SK-N-SH (cell line): ENCODE measurements at regions not wholly inside any gene's neighbourhood (a gene's known extent, or its start where the extent isn't known, plus 50 kb on each side); places are given as distances from the start of the nearest gene placed in this dataset.

Experiments used
- CTCF ChIA-PET: fragments of 300-600, 350-600 bp; formaldehyde crosslinking; extraction: SDS; loops from one replicate; lab custom pipeline; 2021; lab: Yijun Ruan, JAX
- POLR2A ChIA-PET: fragments of 350-600 bp; sonication (Branson Sonifier 250); formaldehyde crosslinking; extraction: SDS; loops from one replicate; lab custom pipeline; 2020; ENCODE audit warnings: antibody characterized with exemption, inconsistent platforms; lab: Yijun Ruan, JAX
- DNase-seq: peaks from one replicate; pipeline ENCODE4 v3.0.0; 2012
- H2AFZ ChIP-seq: fragments of 200-600 bp; sonication (generic); 2 replicates; pipeline ENCODE4 v1.8.1; 2016; ENCODE audit warnings: antibody characterized with exemption, mild to moderate bottlenecking, low read depth
- H3F3A ChIP-seq: fragments of 200-600 bp; sonication (generic); replicated peaks from 2 replicates; pipeline ENCODE3; 2016; ENCODE audit warnings: antibody characterized with exemption, mild to moderate bottlenecking; ENCODE audit not compliant: insufficient read depth
- H3K27ac ChIP-seq, 2 experiments: fragments of 200-500 bp in 1 of 2; fragments of 200-600 bp in 1 of 2; sonication (Bioruptor generic) in 1 of 2; sonication (generic), shearing (Covaris generic) in 1 of 2; 2 replicates each; pipeline versions ENCODE4 v1.5.1 to v1.6.1; 2014 to 2016; ENCODE audit warnings: low read depth in 2 of 2, inconsistent platforms in 1 of 2, low read length in 1 of 2, mild to moderate bottlenecking in 1 of 2, mixed read lengths in 1 of 2
- H3K27me3 ChIP-seq: fragments of 200-600 bp; sonication (generic), shearing (Covaris generic); 2 replicates; pipeline ENCODE4 v1.6.1; 2016; ENCODE audit warnings: mixed run types; ENCODE audit not compliant: insufficient read depth
- H3K36me3 ChIP-seq, 2 experiments: fragments of 200-500 bp in 1 of 2; fragments of 200-600 bp in 1 of 2; sonication (Bioruptor generic) in 1 of 2; sonication (generic) in 1 of 2; replicated peaks in 1 of 2; 2 replicates each; pipeline versions ENCODE3 to v1.5.1; 2014 to 2016; ENCODE audit warnings: low read length in 1 of 2, mild to moderate bottlenecking in 1 of 2; ENCODE audit not compliant: insufficient read depth in 2 of 2, control insufficient read depth in 1 of 2
- H3K4me1 ChIP-seq, 2 experiments: fragments of 200-500 bp in 1 of 2; fragments of 200-600 bp in 1 of 2; sonication (Bioruptor generic) in 1 of 2; sonication (generic), shearing (Covaris generic) in 1 of 2; 2 replicates each; pipeline versions ENCODE4 v1.5.1 to v1.6.1; 2014 to 2016; ENCODE audit warnings: low read depth in 1 of 2, low read length in 1 of 2, mixed run types in 1 of 2; ENCODE audit not compliant: insufficient read depth in 2 of 2, control insufficient read depth in 1 of 2
- H3K4me2 ChIP-seq: fragments of 200-600 bp; sonication (generic), shearing (Covaris generic); 2 replicates; pipeline ENCODE4 v1.6.1; 2017; ENCODE audit warnings: mixed run types
- H3K4me3 ChIP-seq, 2 experiments: fragments of 200-500 bp in 1 of 2; fragments of 200-600 bp in 1 of 2; sonication (Bioruptor generic) in 1 of 2; sonication (generic), shearing (Covaris generic) in 1 of 2; 2 replicates each; pipeline versions ENCODE4 v1.5.1 to v1.8.1; 2014 to 2016; ENCODE audit warnings: low read depth in 2 of 2, inconsistent platforms in 1 of 2, low read length in 1 of 2, mild to moderate bottlenecking in 1 of 2, mixed read lengths in 1 of 2, moderate library complexity in 1 of 2
- H3K79me2 ChIP-seq: fragments of 200-600 bp; sonication (generic); 2 replicates; pipeline ENCODE4 v1.8.1; 2017; ENCODE audit warnings: mild to moderate bottlenecking; ENCODE audit not compliant: insufficient read depth
- H3K9ac ChIP-seq: fragments of 200-600 bp; sonication (generic); 2 replicates; pipeline ENCODE4 v1.6.1; 2017; ENCODE audit warnings: mixed run types
- H3K9me2 ChIP-seq: fragments of 200-600 bp; sonication (generic); 2 replicates; pipeline ENCODE4 v1.6.1; 2017; ENCODE audit warnings: mixed run types
- H3K9me3 ChIP-seq: fragments of 200-600 bp; sonication (generic); 2 replicates; pipeline ENCODE4 v1.6.1; 2017; ENCODE audit warnings: mixed run types, mild to moderate bottlenecking, moderate library complexity
- H4K20me1 ChIP-seq: fragments of 200-600 bp; sonication (generic); 2 replicates; pipeline ENCODE4 v1.6.1; 2017; ENCODE audit warnings: mild to moderate bottlenecking, mixed run types; ENCODE audit not compliant: insufficient read depth
- CHD2 ChIP-seq: fragments of 150-350 bp; IDR thresholded peaks from 2 replicates; pipeline ENCODE4 v1.6.1; 2018; ENCODE audit warnings: low read length; ENCODE audit not compliant: partially characterized antibody
- EP300 ChIP-seq, 2 experiments: IDR thresholded peaks; 2 replicates each; pipeline versions ENCODE4 v1.4.0 to v1.6.1; 2012; ENCODE audit warnings: borderline replicate concordance in 1 of 2, low read depth in 1 of 2, low read length in 1 of 2
- FOSL2 ChIP-seq: IDR thresholded peaks from 2 replicates; pipeline ENCODE4 v1.4.0; 2012; ENCODE audit warnings: low read depth, mild to moderate bottlenecking, moderate library complexity, borderline replicate concordance
- FOXJ3 ChIP-seq: sonication (generic); formaldehyde crosslinking; IDR thresholded peaks from 2 replicates; pipeline ENCODE4 v1.5.1; 2020; ENCODE audit warnings: mild to moderate bottlenecking, missing genetic modification reagents
- GABPA ChIP-seq: IDR thresholded peaks from 2 replicates; pipeline ENCODE4 v1.4.0; 2012; ENCODE audit warnings: low read depth, mild to moderate bottlenecking
- GATA2 ChIP-seq: sonication (generic); formaldehyde crosslinking; IDR thresholded peaks from 2 replicates; pipeline ENCODE4 v1.5.0; 2020; ENCODE audit warnings: mild to moderate bottlenecking, missing genetic modification reagents
- JUND ChIP-seq: IDR thresholded peaks from 2 replicates; pipeline ENCODE4 v1.4.0; 2012
- MEF2A ChIP-seq: IDR thresholded peaks from 2 replicates; pipeline ENCODE4 v1.4.0; 2012; ENCODE audit warnings: low read depth, borderline replicate concordance
- MXI1 ChIP-seq: IDR thresholded peaks from 2 replicates; pipeline ENCODE4 v1.6.1; 2012; ENCODE audit warnings: mild to moderate bottlenecking, low read depth, low read length, improper control_type of control experiment
- POLR2AphosphoS5 ChIP-seq: IDR thresholded peaks from 2 replicates; pipeline ENCODE4 v1.6.1; 2012; ENCODE audit warnings: low read depth, low read length
- RAD21 ChIP-seq: IDR thresholded peaks from 2 replicates; pipeline ENCODE4 v1.6.1; 2012; ENCODE audit warnings: mild to moderate bottlenecking, low read length
- RCOR1 ChIP-seq: fragments of 150-350 bp; IDR thresholded peaks from 2 replicates; pipeline ENCODE4 v1.6.1; 2017; ENCODE audit warnings: antibody characterized with exemption, low read length
- SIN3A ChIP-seq: IDR thresholded peaks from 2 replicates; pipeline ENCODE4 v1.6.1; 2012; ENCODE audit warnings: low read depth, mild to moderate bottlenecking, low read length, moderate library complexity, borderline replicate concordance
- TAF1 ChIP-seq: IDR thresholded peaks from 2 replicates; pipeline ENCODE4 v1.6.1; 2012; ENCODE audit warnings: low read depth, mild to moderate bottlenecking, low read length, moderate library complexity, borderline replicate concordance
- TCF12 ChIP-seq: IDR thresholded peaks from 2 replicates; pipeline ENCODE4 v1.4.0; 2012
- TEAD4 ChIP-seq: IDR thresholded peaks from 2 replicates; pipeline ENCODE4 v1.4.0; 2012; ENCODE audit warnings: mild to moderate bottlenecking, borderline replicate concordance; ENCODE audit not compliant: insufficient read depth
- YY1 ChIP-seq: IDR thresholded peaks from 2 replicates; pipeline ENCODE4 v1.4.0; 2012; ENCODE audit warnings: low read depth, mild to moderate bottlenecking
- WGBS: methylation state at CpG from one replicate; pipeline ENCODE4 v1.1.6; 2017; ENCODE audit warnings: low lambda C conversion rate; 5-methylcytosine and 5-hydroxymethylcytosine counted together
- TF ChIP-seq, protein P1 (sequence below): fragments of 150-350 bp; IDR thresholded peaks from 2 replicates; pipeline ENCODE4 v1.6.1; 2016; ENCODE audit warnings: mild to moderate bottlenecking, low read depth, low read length
- TF ChIP-seq, protein P2 (sequence below): IDR thresholded peaks from 2 replicates; pipeline ENCODE4 v1.6.1; 2012; ENCODE audit warnings: mild to moderate bottlenecking, low read depth, low read length, moderate library complexity
- TF ChIP-seq, protein P3 (sequence below): fragments of 200-600 bp; sonication (generic); IDR thresholded peaks from 2 replicates; pipeline ENCODE4 v1.6.1; 2017; ENCODE audit warnings: antibody characterized with exemption, mild to moderate bottlenecking, moderate library complexity

DNA sequence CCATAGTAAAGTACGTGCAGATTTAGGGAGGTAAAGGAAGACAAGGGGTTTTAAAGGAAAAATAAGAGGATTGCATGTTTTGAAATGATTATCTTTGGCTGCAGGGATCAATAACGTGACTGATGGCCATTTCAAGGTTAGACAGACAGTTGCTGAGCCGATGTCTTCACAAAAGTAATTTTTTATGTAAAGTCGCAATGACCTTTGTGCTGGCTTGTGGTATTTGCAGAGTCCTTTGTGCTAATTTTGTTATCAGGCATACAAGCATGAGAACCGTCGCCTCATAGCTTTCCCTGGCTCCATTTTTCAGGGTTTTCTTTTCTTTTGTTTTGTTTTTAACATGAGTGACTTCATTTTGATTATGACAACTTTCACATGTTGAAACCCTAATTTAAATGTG lies 605.7 kb upstream of the GJE1 start:
- no peak for DNase-seq
- no peak overlapping the region for H3K9ac ChIP-seq
- H3K27ac ChIP-seq = no peak overlapping the region
- H3K27me3 ChIP-seq = no peaks in the 10 kb centered on the region
- no peaks in the 10 kb centered on the region for H3K9me2 ChIP-seq
- CTCF ChIA-PET = no interaction called here
- no peaks in the 10 kb centered on the region for H4K20me1 ChIP-seq
- no peaks in the 10 kb centered on the region for H3K9me3 ChIP-seq
- H3K36me3 ChIP-seq = no peaks in the 10 kb centered on the region
- no peaks in the 10 kb centered on the region for H3K4me1 ChIP-seq
- 32% methylated on average over 6 of the region's 6 CpGs for WGBS
- H2AFZ ChIP-seq = peak overlapping the region; percentile 43; the same call in 1 of the 2 replicates
- H3K79me2 ChIP-seq = no peaks in the 10 kb centered on the region
- H3F3A ChIP-seq = no peaks in the 10 kb centered on the region
- TF ChIP-seq, protein P1, sequence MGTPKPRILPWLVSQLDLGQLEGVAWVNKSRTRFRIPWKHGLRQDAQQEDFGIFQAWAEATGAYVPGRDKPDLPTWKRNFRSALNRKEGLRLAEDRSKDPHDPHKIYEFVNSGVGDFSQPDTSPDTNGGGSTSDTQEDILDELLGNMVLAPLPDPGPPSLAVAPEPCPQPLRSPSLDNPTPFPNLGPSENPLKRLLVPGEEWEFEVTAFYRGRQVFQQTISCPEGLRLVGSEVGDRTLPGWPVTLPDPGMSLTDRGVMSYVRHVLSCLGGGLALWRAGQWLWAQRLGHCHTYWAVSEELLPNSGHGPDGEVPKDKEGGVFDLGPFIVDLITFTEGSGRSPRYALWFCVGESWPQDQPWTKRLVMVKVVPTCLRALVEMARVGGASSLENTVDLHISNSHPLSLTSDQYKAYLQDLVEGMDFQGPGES = no peak
- TF ChIP-seq FOXJ3 (no peak), EP300 (IDR thresholded peaks at IDR 0.05; ENCODE audit: borderline replicate concordance in 1 of 2, low read depth in 1 of 2, low read length in 1 of 2) (no peak), MEF2A (no peak), FOSL2 (no peak), RCOR1 (no peak), RAD21 (no peak), SIN3A (no peak), CHD2 (no peak), TAF1 (no peak), MXI1 (no peak), JUND (no peak), GATA2 (no peak), TEAD4 (no peak), TCF12 (no peak), GABPA (no peak), POLR2AphosphoS5 (no peak), YY1 (no peak)
- TF ChIP-seq, protein P2, sequence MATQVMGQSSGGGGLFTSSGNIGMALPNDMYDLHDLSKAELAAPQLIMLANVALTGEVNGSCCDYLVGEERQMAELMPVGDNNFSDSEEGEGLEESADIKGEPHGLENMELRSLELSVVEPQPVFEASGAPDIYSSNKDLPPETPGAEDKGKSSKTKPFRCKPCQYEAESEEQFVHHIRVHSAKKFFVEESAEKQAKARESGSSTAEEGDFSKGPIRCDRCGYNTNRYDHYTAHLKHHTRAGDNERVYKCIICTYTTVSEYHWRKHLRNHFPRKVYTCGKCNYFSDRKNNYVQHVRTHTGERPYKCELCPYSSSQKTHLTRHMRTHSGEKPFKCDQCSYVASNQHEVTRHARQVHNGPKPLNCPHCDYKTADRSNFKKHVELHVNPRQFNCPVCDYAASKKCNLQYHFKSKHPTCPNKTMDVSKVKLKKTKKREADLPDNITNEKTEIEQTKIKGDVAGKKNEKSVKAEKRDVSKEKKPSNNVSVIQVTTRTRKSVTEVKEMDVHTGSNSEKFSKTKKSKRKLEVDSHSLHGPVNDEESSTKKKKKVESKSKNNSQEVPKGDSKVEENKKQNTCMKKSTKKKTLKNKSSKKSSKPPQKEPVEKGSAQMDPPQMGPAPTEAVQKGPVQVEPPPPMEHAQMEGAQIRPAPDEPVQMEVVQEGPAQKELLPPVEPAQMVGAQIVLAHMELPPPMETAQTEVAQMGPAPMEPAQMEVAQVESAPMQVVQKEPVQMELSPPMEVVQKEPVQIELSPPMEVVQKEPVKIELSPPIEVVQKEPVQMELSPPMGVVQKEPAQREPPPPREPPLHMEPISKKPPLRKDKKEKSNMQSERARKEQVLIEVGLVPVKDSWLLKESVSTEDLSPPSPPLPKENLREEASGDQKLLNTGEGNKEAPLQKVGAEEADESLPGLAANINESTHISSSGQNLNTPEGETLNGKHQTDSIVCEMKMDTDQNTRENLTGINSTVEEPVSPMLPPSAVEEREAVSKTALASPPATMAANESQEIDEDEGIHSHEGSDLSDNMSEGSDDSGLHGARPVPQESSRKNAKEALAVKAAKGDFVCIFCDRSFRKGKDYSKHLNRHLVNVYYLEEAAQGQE = no peak
- TF ChIP-seq, protein P3, sequence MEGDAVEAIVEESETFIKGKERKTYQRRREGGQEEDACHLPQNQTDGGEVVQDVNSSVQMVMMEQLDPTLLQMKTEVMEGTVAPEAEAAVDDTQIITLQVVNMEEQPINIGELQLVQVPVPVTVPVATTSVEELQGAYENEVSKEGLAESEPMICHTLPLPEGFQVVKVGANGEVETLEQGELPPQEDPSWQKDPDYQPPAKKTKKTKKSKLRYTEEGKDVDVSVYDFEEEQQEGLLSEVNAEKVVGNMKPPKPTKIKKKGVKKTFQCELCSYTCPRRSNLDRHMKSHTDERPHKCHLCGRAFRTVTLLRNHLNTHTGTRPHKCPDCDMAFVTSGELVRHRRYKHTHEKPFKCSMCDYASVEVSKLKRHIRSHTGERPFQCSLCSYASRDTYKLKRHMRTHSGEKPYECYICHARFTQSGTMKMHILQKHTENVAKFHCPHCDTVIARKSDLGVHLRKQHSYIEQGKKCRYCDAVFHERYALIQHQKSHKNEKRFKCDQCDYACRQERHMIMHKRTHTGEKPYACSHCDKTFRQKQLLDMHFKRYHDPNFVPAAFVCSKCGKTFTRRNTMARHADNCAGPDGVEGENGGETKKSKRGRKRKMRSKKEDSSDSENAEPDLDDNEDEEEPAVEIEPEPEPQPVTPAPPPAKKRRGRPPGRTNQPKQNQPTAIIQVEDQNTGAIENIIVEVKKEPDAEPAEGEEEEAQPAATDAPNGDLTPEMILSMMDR = no peak
- TF ChIP-seq, all 33 proteins: peak for 0
- POLR2A ChIA-PET = no interaction called here
- no peak overlapping the region for H3K4me3 ChIP-seq
- no peak overlapping the region for H3K4me2 ChIP-seq
